Heart left ventricle (tissue), 13 donors: ENCODE measurements at regions not wholly inside any gene's neighbourhood (a gene's known extent, or its start where the extent isn't known, plus 50 kb on each side); places are given as distances from the start of the nearest gene placed in this dataset.

Source experiments
- CTCF ChIP-seq, 12 donors: fragments of 200-600 bp; sonication (generic) in 4 of 12; IDR thresholded peaks; one replicate each; pipeline versions ENCODE4 v1.5.0 to v1.8.0; 2018 to 2022; ENCODE audit warnings: antibody characterized with exemption in 12 of 12, mild to moderate bottlenecking in 5 of 12
- POLR2A ChIP-seq, 2 donors: fragments of 450-650 bp; IDR thresholded peaks; one replicate each; pipeline ENCODE4 v1.6.1; 2017; ENCODE audit warnings: antibody characterized with exemption in 2 of 2, mild to moderate bottlenecking in 2 of 2, moderate library complexity in 2 of 2
- donor health status: ischemic (EF 13 %, LVEDD 7.1; RV severe dilation, severe dysfunction).
- donor health status: DM: no; HTN: yes; CAD: no.
- donor health status: DM: no; HTN: no; CAD: no.
- donor health status: ischemic (EF 25% LVEDD 6.9; RV normal size, moderate dysfunction).
- donor health status: ischemic (EF 25% LVEDD 5.7; RV mildly dilated, moderate dysfunction).
- donor health status: ischemic (EF 35%, LVEDD 5.7; RV mildly dilated, moderate dysfunction).
- donor health status: nonischemic (EF 11% LVEDD 7.7; RV severe dilation, severe dysfunction).
- donor health status: DM: yes; HTN: yes; CAD: no.
- donor health status: PGD.
- donor health status: ischemic (EF 29% LVEDD 5.4; RV normal size, mild dysfunction).
- donor health status: nonischemic (EF 23%, LVEDD 6.1; RV moderate dilation, normal function).

- TF ChIP-seq CTCF (IDR thresholded peaks at IDR 0.05) (peak; percentile 19 to 63 (median 50)), POLR2A (IDR thresholded peaks at IDR 0.05) (no peak)
These were observed 174.1 kb upstream of the MPHOSPH6 start for GRCh38 chr16:82344157-82344556.
